ENCODE measurements at regions not wholly inside any gene's neighbourhood (a gene's known extent, or its start where the extent isn't known, plus 50 kb on each side); places are given as distances from the start of the nearest gene placed in this dataset.
"Not testable (repeated sequence)": the region's sequence is repeated elsewhere in the genome, so short reads cannot be mapped to it uniquely, and the experiment has no call there.

GRCh38 chr9:15372455-15372854 lies 50.2 kb upstream of the SNAPC3 start:
- no peak for TF ChIP-seq CTCF (IDR thresholded peaks at IDR 0.05; ENCODE audit: insufficient read depth, low read depth, low read length)
- ChIA-PET CTCF (interaction anchor here (1.8 kb wide), 1 partner anchor 160 kb away, joined by 4 read pairs; no protein-coding TSS in a partner anchor), POLR2A (no interaction called here)
- Histone ChIP-seq H3K36me3 (ENCODE audit: control insufficient read depth, insufficient read depth, low read length) (no peaks in the 10 kb centered on the region), H3K27me3 (ENCODE audit: control insufficient read depth, insufficient read depth, low read length) (peaks cover 4% of the 10 kb centered on the region), H3K4me3 (ENCODE audit: low read depth, low read length) (no peak overlapping the region)
- no peak for DNase-seq (ENCODE audit: low read depth)

GRCh38 chr9:15371448-15371845 lies 51.2 kb upstream of the SNAPC3 start:
- ChIA-PET POLR2A (no interaction called here), CTCF (no interaction called here)
- H3K36me3 ChIP-seq (ENCODE audit: control insufficient read depth, insufficient read depth, low read length): no peaks in the 10 kb centered on the region

GRCh38 chr9:15370466-15371447 lies 51.9 kb upstream of the SNAPC3 start:
- no peak for DNase-seq (ENCODE audit: low read depth)
- Histone ChIP-seq H3K27me3 (ENCODE audit: control insufficient read depth, insufficient read depth, low read length) (peaks cover 2% of the 10 kb centered on the region; the same call in 1 of the 2 replicates), H3K36me3 (ENCODE audit: control insufficient read depth, insufficient read depth, low read length) (no peaks in the 10 kb centered on the region), H3K4me3 (ENCODE audit: low read depth, low read length) (no peak overlapping the region)
- CTCF ChIA-PET: interaction anchor here (1.2 kb wide), 1 partner anchor 16 kb away, joined by 3 read pairs; no protein-coding TSS in a partner anchor
- POLR2A ChIA-PET: no interaction called here
- TF ChIP-seq CTCF (IDR thresholded peaks at IDR 0.05; ENCODE audit: insufficient read depth, low read depth, low read length): no peak

More at GRCh38 chr9:15371448-15371845, 51.2 kb upstream of the SNAPC3 start:
- DNase-seq (ENCODE audit: low read depth): no peak
- H3K27me3 ChIP-seq (ENCODE audit: control insufficient read depth, insufficient read depth, low read length): peaks cover 2% of the 10 kb centered on the region; the same call in 1 of the 2 replicates
- no peak overlapping the region for H3K4me3 ChIP-seq (ENCODE audit: low read depth, low read length)
- no peak for TF ChIP-seq CTCF (IDR thresholded peaks at IDR 0.05; ENCODE audit: insufficient read depth, low read depth, low read length)

- Histone ChIP-seq H3K27me3 (ENCODE audit: control insufficient read depth, insufficient read depth, low read length) (peaks cover 2% of the 10 kb centered on the region; the same call in 1 of the 2 replicates), H3K36me3 (ENCODE audit: control insufficient read depth, insufficient read depth, low read length) (no peaks in the 10 kb centered on the region), H3K4me3 (ENCODE audit: low read depth, low read length) (no peak overlapping the region)
- TF ChIP-seq CTCF (IDR thresholded peaks at IDR 0.05; ENCODE audit: insufficient read depth, low read depth, low read length): no peak
- no peak for DNase-seq (ENCODE audit: low read depth)
- CTCF ChIA-PET: interaction anchor here (1.2 kb wide), 1 partner anchor 15 kb away, joined by 3 read pairs; no protein-coding TSS in a partner anchor
- POLR2A ChIA-PET: no interaction called here
These were observed 52.8 kb upstream of the SNAPC3 start for GRCh38 chr9:15369871-15370270.

GRCh38 chr9:15369238-15369637 lies 53.4 kb upstream of the SNAPC3 start:
- DNase-seq (ENCODE audit: low read depth): no peak
- ChIA-PET CTCF (no interaction called here), POLR2A (no interaction called here)
- Histone ChIP-seq H3K36me3 (ENCODE audit: control insufficient read depth, insufficient read depth, low read length) (no peaks in the 10 kb centered on the region), H3K27me3 (ENCODE audit: control insufficient read depth, insufficient read depth, low read length) (peaks cover 2% of the 10 kb centered on the region; the same call in 1 of the 2 replicates), H3K4me3 (ENCODE audit: low read depth, low read length) (no peak overlapping the region)
- no peak for TF ChIP-seq CTCF (IDR thresholded peaks at IDR 0.05; ENCODE audit: insufficient read depth, low read depth, low read length)

- POLR2A ChIA-PET; H3K4me3 ChIP-seq (ENCODE audit: low read depth, low read length); CTCF ChIA-PET; DNase-seq (ENCODE audit: low read depth); H3K36me3 ChIP-seq (ENCODE audit: control insufficient read depth, insufficient read depth, low read length); H3K27me3 ChIP-seq (ENCODE audit: control insufficient read depth, insufficient read depth, low read length): not testable (repeated sequence)
These were observed 57.6 kb upstream of the SNAPC3 start for GRCh38 chr9:15364975-15365553.

Data from BJ (cell line).